Prostate gland (tissue), 2 donors: ENCODE measurements at regions not wholly inside any gene's neighbourhood (a gene's known extent, or its start where the extent isn't known, plus 50 kb on each side); places are given as distances from the start of the nearest gene placed in this dataset.

Experiments used
- DNase-seq: peaks from one replicate; pipeline ENCODE4 v3.0.0-alpha.2; 2019; ENCODE audit warnings: low spot score
- H3K27ac ChIP-seq, 2 donors: fragments of 200-600 bp; sonication (generic); 2 replicates each; pipeline ENCODE4 v1.5.1; 2017 to 2019
- H3K27me3 ChIP-seq: fragments of 200-600 bp; sonication (generic); replicated peaks from 2 replicates; pipeline ENCODE4 v1.5.1; 2019; ENCODE audit not compliant: insufficient read depth
- H3K36me3 ChIP-seq, 2 donors: fragments of 200-600 bp; sonication (generic); 1 replicate in 1 of 2; 2 replicates in 1 of 2; pipeline versions ENCODE4 v1.5.1 to v1.8.1; 2017 to 2019
- H3K4me1 ChIP-seq: fragments of 200-600 bp; sonication (generic); replicated peaks from 2 replicates; pipeline ENCODE4 v1.5.1; 2019
- H3K4me3 ChIP-seq, 2 donors: fragments of 200-600 bp; sonication (generic); 2 replicates each; pipeline ENCODE4 v1.5.1; 2017 to 2019
- H3K9me3 ChIP-seq: fragments of 200-600 bp; sonication (generic); 2 replicates; pipeline ENCODE4 v1.5.1; 2017
- POLR2A ChIP-seq: fragments of 450-650 bp; IDR thresholded peaks from one replicate; pipeline ENCODE4 v1.6.1; 2016; ENCODE audit warnings: antibody characterized with exemption, mild to moderate bottlenecking
- POLR2AphosphoS5 ChIP-seq: sonication (generic); formaldehyde crosslinking; IDR thresholded peaks from one replicate; pipeline ENCODE4 v1.6.1; 2017; ENCODE audit warnings: antibody characterized with exemption
- WGBS: methylation state at CpG from one replicate; pipeline ENCODE4 v1.1.5; 2018; 5-methylcytosine and 5-hydroxymethylcytosine counted together
- intact Hi-C: fragments of 100-400 bp; cut with DNase I; formaldehyde crosslinking; loops from one replicate; pipeline ENCODE4 v1.14.2; 2022
- TF ChIP-seq, protein P1 (sequence below), 4 experiments: fragments of 200-600 bp in 2 of 4; fragments of 450-650 bp in 2 of 4; sonication (generic) in 2 of 4; IDR thresholded peaks; 1 replicate in 3 of 4; 2 replicates in 1 of 4; pipeline ENCODE4 v1.5.1; 2016 to 2019; ENCODE audit warnings: antibody characterized with exemption in 4 of 4, mild to moderate bottlenecking in 2 of 4, moderate library complexity in 2 of 4

DNA sequence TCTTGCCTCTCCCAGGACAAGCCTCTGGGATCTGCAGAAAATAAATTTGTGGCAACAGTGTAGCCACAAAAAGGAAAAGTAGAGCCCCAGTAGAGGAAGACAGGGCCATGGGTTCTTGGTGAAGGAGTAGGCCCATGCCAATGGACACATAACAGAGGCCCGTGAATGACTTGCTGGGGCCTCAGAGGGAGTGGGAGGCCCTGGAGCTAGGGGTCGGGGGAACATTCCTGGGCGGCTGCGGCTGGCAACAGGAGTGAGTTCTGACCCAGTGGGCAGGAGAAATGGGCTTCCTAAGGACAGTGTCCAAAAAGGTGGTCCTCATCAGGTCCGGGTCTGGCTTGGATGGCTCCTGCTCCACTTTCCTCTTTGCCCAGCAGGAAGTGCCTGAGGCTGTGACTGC, 260.0 kb downstream of the CCSER2 start:
- Histone ChIP-seq H3K27ac (no peak overlapping the region), H3K4me1 (peaks cover 5% of the 10 kb centered on the region), H3K9me3 (no peaks in the 10 kb centered on the region), H3K4me3 (no peak overlapping the region), H3K36me3 (no peaks in the 10 kb centered on the region), H3K27me3 (no peaks in the 10 kb centered on the region)
- WGBS: 87% methylated on average over 5 of the region's 5 CpGs
- intact Hi-C loops: no loop called here
- TF ChIP-seq POLR2A: no peak
- no peak for TF ChIP-seq POLR2AphosphoS5
- TF ChIP-seq, protein P1, sequence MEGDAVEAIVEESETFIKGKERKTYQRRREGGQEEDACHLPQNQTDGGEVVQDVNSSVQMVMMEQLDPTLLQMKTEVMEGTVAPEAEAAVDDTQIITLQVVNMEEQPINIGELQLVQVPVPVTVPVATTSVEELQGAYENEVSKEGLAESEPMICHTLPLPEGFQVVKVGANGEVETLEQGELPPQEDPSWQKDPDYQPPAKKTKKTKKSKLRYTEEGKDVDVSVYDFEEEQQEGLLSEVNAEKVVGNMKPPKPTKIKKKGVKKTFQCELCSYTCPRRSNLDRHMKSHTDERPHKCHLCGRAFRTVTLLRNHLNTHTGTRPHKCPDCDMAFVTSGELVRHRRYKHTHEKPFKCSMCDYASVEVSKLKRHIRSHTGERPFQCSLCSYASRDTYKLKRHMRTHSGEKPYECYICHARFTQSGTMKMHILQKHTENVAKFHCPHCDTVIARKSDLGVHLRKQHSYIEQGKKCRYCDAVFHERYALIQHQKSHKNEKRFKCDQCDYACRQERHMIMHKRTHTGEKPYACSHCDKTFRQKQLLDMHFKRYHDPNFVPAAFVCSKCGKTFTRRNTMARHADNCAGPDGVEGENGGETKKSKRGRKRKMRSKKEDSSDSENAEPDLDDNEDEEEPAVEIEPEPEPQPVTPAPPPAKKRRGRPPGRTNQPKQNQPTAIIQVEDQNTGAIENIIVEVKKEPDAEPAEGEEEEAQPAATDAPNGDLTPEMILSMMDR (IDR thresholded peaks at IDR 0.05): no peak
- DNase-seq: no peak

GRCh38 chr10:84588971-84589370, 260.6 kb downstream of the CCSER2 start:
- DNase-seq: no peak
- Histone ChIP-seq H3K27ac (no peak overlapping the region), H3K27me3 (no peaks in the 10 kb centered on the region), H3K4me3 (no peak overlapping the region), H3K4me1 (peaks cover 5% of the 10 kb centered on the region), H3K36me3 (no peaks in the 10 kb centered on the region), H3K9me3 (no peaks in the 10 kb centered on the region)
- intact Hi-C loops: no loop called here
- TF ChIP-seq POLR2AphosphoS5 (no peak), POLR2A (no peak)
- TF ChIP-seq, protein P1 (IDR thresholded peaks at IDR 0.05): no peak
- 72% methylated on average over 2 of the region's 2 CpGs for WGBS

GRCh38 chr10:84589526-84590205, 261.3 kb downstream of the CCSER2 start:
- intact Hi-C loops: no loop called here
- no peak overlapping the region for H3K27ac ChIP-seq
- no peaks in the 10 kb centered on the region for H3K9me3 ChIP-seq
- TF ChIP-seq POLR2A: no peak
- TF ChIP-seq, protein P1 (IDR thresholded peaks at IDR 0.05): no peak
- no peak for TF ChIP-seq POLR2AphosphoS5
- DNase-seq: no peak
- H3K36me3 ChIP-seq: no peaks in the 10 kb centered on the region
- H3K4me1 ChIP-seq: peaks cover 5% of the 10 kb centered on the region
- no peak overlapping the region for H3K4me3 ChIP-seq
- H3K27me3 ChIP-seq: no peaks in the 10 kb centered on the region
- WGBS: 74% methylated on average over 4 of the region's 4 CpGs

DNA sequence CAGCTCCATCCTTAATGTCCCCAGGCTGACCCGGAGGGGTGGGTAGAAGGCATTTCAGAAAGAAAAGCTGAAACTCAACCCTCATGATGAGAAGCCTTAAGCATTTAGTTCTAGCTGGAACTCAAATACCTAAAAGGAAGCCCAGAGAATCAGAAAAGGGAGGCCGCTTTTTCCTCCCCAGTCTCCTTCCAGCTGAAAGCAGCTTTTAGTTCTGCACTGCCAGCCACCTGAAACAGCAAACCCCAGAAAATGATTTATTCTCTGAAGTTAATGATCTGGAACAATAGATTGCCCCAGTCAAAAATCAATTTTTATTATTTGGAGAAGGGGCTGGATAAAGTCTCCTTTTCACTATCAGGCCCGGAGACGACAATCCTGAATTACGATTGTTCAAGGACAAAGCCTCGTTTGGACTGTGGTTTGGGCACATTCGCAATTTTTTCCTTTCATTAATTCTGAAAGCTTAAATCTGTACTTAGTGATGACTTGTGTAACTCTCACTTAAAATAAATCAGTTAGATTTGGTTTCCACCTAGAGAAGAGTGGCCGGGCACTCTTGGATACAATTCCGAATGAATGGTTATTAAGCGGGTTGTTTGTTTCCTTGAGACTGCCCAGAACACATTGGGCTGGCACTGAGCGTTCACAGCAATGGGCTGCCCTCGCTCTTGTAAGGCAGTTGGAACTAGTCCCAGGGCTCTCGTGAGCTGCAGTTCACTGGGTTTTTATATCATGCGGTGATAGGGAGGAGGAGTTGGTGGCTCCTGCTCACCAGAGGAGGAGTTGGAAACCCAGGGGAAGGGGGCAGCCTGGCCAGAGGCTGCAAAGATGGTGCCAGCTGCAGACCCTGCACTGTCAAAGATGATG, 262.2 kb downstream of the CCSER2 start:
- no peak overlapping the region for H3K27ac ChIP-seq
- intact Hi-C loops: no loop called here
- TF ChIP-seq POLR2AphosphoS5: peak; percentile 7
- TF ChIP-seq POLR2A: no peak
- TF ChIP-seq, protein P1 (IDR thresholded peaks at IDR 0.05): no peak
- H3K36me3 ChIP-seq: no peaks in the 10 kb centered on the region
- peaks cover 5% of the 10 kb centered on the region for H3K4me1 ChIP-seq
- no peaks in the 10 kb centered on the region for H3K27me3 ChIP-seq
- H3K4me3 ChIP-seq: no peak overlapping the region
- DNase-seq: peak; percentile 24
- WGBS: 39% methylated on average over 14 of the region's 14 CpGs
- no peaks in the 10 kb centered on the region for H3K9me3 ChIP-seq
